GM12878 (cell line): ENCODE measurements at regions not wholly inside any gene's neighbourhood (a gene's known extent, or its start where the extent isn't known, plus 50 kb on each side); places are given as distances from the start of the nearest gene placed in this dataset.

Experiments
- ATAC-seq: fragments of 200-7000 bp; cut with Tn5 transposase; 3 replicates; pipeline ENCODE4 v1.9.1; 2020; ENCODE audit warnings: mild to moderate bottlenecking, moderate library complexity
- BruUV-seq: library from RNA; stranded (reverse); fragments of 400-500 nt; replicated peaks from 2 replicates; lab custom pipeline; 2021; lab: Mats Ljungman, UMichigan
- CTCF ChIA-PET: fragments of 300-600 bp; sonication (Branson Sonifier 250); formaldehyde crosslinking; extraction: SDS; loops from one replicate; lab custom pipeline; 2021; ENCODE audit warnings: inconsistent platforms; lab: Yijun Ruan, JAX
- POLR2A ChIA-PET: fragments of 350-600 bp; formaldehyde crosslinking; extraction: SDS; loops from one replicate; lab custom pipeline; 2021; ENCODE audit warnings: inconsistent platforms; lab: Charles Lee
- RAD21 ChIA-PET: fragments of 300-600 bp; sonication (Branson Sonifier 250); formaldehyde crosslinking; loops from one replicate; lab custom pipeline; 2023; ENCODE audit warnings: antibody characterized with exemption; ENCODE audit not compliant: unreplicated experiment; lab: Charles Lee
- SMC1A ChIA-PET: fragments of 300-600 bp; sonication (Branson Sonifier 250); formaldehyde crosslinking; loops from one replicate; lab custom pipeline; 2023; ENCODE audit not compliant: unreplicated experiment, uncharacterized antibody; lab: Charles Lee
- DNase-seq: peaks from one replicate; pipeline ENCODE4 v3.0.0-alpha.2; 2011; ENCODE audit warnings: low read depth, low spot score
- FAIRE-seq: peaks from 3 replicates; lab custom pipeline; 2011; peaks lifted over from hg19 to GRCh38; lab: Jason Lieb, UNC
- H2AFZ ChIP-seq: 2 replicates; pipeline ENCODE4 v1.6.0; 2011; ENCODE audit warnings: low read depth, low read length, control low read depth; ENCODE audit not compliant: control insufficient read depth
- H3K27ac ChIP-seq: 2 replicates; pipeline ENCODE4 v1.5.1; 2011; ENCODE audit warnings: control low read depth; ENCODE audit not compliant: control insufficient read depth, insufficient read depth
- H3K27me3 ChIP-seq, 2 experiments: replicated peaks in 1 of 2; 2 replicates each; pipeline versions ENCODE4 v1.6.0 to v1.6.1; 2011; ENCODE audit warnings: low read length in 1 of 2; ENCODE audit not compliant: control insufficient read depth in 2 of 2, insufficient read depth in 2 of 2
- H3K36me3 ChIP-seq, 2 experiments: 2 replicates each; pipeline ENCODE4 v1.5.1; 2011; ENCODE audit warnings: low read length in 1 of 2; ENCODE audit not compliant: control insufficient read depth in 2 of 2, insufficient read depth in 2 of 2
- H3K4me1 ChIP-seq: 2 replicates; pipeline ENCODE4 v1.6.1; 2011; ENCODE audit warnings: mild to moderate bottlenecking, low read length, moderate library complexity, mixed read lengths; ENCODE audit not compliant: control insufficient read depth, insufficient read depth
- H3K4me2 ChIP-seq: 2 replicates; pipeline ENCODE4 v1.6.0; 2011; ENCODE audit warnings: control low read depth; ENCODE audit not compliant: control insufficient read depth, insufficient read depth
- H3K4me3 ChIP-seq: fragments of 200-600 bp; sonication (generic); 2 replicates; pipeline ENCODE4 v1.5.1; 2016
- H3K79me2 ChIP-seq: 2 replicates; pipeline ENCODE4 v1.6.0; 2011; ENCODE audit warnings: low read length; ENCODE audit not compliant: control insufficient read depth, insufficient read depth
- H3K9ac ChIP-seq: 2 replicates; pipeline ENCODE4 v1.8.0; 2011; ENCODE audit warnings: low read length, control low read depth, mixed read lengths; ENCODE audit not compliant: control insufficient read depth, insufficient read depth
- H3K9me3 ChIP-seq: replicated peaks from 3 replicates; pipeline ENCODE4 v1.5.1; 2011; ENCODE audit warnings: mild to moderate bottlenecking, low read length; ENCODE audit not compliant: control insufficient read depth, insufficient read depth
- H4K20me1 ChIP-seq: 2 replicates; pipeline ENCODE4 v1.6.0; 2011; ENCODE audit not compliant: control insufficient read depth, insufficient read depth
- ATF3 ChIP-seq: IDR thresholded peaks from 2 replicates; pipeline ENCODE4 v1.6.1; 2011; ENCODE audit warnings: low read depth, mild to moderate bottlenecking, low read length, moderate library complexity, borderline replicate concordance; ENCODE audit errors: extremely low read depth
- CTCF ChIP-seq, 3 experiments: IDR thresholded peaks in 2 of 3; conservative IDR thresholded peaks in 1 of 3; 2 replicates each; pipeline ENCODE4 v1.5.1; 2011; ENCODE audit warnings: low read depth in 3 of 3, low read length in 3 of 3, mild to moderate bottlenecking in 3 of 3, control low read depth in 2 of 3, moderate library complexity in 2 of 3, inconsistent platforms in 1 of 3, mixed read lengths in 1 of 3; ENCODE audit not compliant: control insufficient read depth in 2 of 3, insufficient read depth in 1 of 3; ENCODE audit errors: extremely low read depth in 1 of 3
- ETV6 ChIP-seq, 2 experiments: fragments of 450-650 bp in 1 of 2; IDR thresholded peaks in 1 of 2; conservative IDR thresholded peaks in 1 of 2; 2 replicates each; pipeline ENCODE4 v1.6.1; 2014; ENCODE audit warnings: antibody characterized with exemption in 1 of 2, borderline replicate concordance in 1 of 2, low read depth in 1 of 2, mild to moderate bottlenecking in 1 of 2, moderate library complexity in 1 of 2
- IKZF2 ChIP-seq, 2 experiments: fragments of 450-650 bp; IDR thresholded peaks; 2 replicates each; pipeline ENCODE4 v1.6.1; 2017; ENCODE audit warnings: mild to moderate bottlenecking in 2 of 2, moderate library complexity in 2 of 2
- NBN ChIP-seq: fragments of 450-650 bp; IDR thresholded peaks from 2 replicates; pipeline ENCODE4 v1.6.1; 2016
- NRF1 ChIP-seq: conservative IDR thresholded peaks from 2 replicates; pipeline ENCODE4 v1.6.1; 2011; ENCODE audit warnings: mild to moderate bottlenecking, low read depth, low read length, improper control_type of control experiment
- SMARCA5 ChIP-seq: fragments of 450-650 bp; IDR thresholded peaks from 2 replicates; pipeline ENCODE4 v1.6.1; 2017; ENCODE audit warnings: mild to moderate bottlenecking
- SREBF1 ChIP-seq: IDR thresholded peaks from 2 replicates; pipeline ENCODE4 v1.6.1; 2012; ENCODE audit warnings: mild to moderate bottlenecking, low read length
- WGBS: methylation state at CpG from one replicate; pipeline ENCODE4 v1.1.6; 2016; ENCODE audit warnings: low lambda C conversion rate; ENCODE audit not compliant: insufficient replicate concordance, insufficient coverage; ENCODE audit errors: missing lambda C conversion rate; 5-methylcytosine and 5-hydroxymethylcytosine counted together
- in situ Hi-C: fragments of 300-500 bp; cut with MboI; formaldehyde crosslinking; loops from 9 replicates; pipeline ENCODE4 v1.14.3; 2018; ENCODE audit warnings: mixed read lengths
- intact Hi-C: fragments of 100-400 bp; cut with micrococcal nuclease; formaldehyde crosslinking; loops from one replicate; pipeline ENCODE4 v1.14.2; 2022; ENCODE audit not compliant: unreplicated experiment
- TF ChIP-seq, protein P1 (sequence below): fragments of 450-650 bp; IDR thresholded peaks from 2 replicates; pipeline ENCODE4 v1.6.1; 2017; ENCODE audit warnings: mild to moderate bottlenecking, low read depth, inconsistent platforms; ENCODE audit not compliant: poor library complexity, severe bottlenecking

DNA sequence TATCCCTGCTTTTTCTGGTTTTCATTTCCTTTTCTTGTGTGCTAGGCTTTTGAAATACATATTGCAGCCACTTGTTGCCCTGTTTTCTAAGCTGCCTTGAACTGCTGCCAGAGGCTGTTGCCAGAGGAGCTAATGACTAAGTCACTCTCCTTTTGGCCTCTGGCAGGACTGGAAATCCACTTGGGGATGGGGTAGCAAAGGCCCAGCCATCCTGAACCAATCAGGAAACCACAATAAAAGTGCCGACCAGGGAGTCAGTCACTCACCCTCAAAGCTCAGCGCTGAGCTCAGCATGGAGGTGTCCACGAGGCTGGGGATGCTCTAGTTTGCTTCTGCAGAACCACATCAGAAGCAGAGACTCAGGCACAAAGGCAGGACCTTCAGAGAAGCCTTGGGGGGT, 813.0 kb downstream of the DHX35 start:
- no peak overlapping the region for H3K4me3 ChIP-seq
- no peaks in the 10 kb centered on the region; the same call in 2 of the 3 replicates for H3K9me3 ChIP-seq
- H3K9ac ChIP-seq = no peak overlapping the region
- no peak for TF ChIP-seq ETV6 (conservative IDR thresholded peaks at IDR 0.05 in 1 of 2, IDR thresholded peaks at IDR 0.05 in 1 of 2; ENCODE audit: borderline replicate concordance in 1 of 2, low read depth in 1 of 2)
- no peak for TF ChIP-seq NRF1
- TF ChIP-seq NBN = no peak
- TF ChIP-seq ATF3 = no peak
- TF ChIP-seq, all 136 proteins: peak for 0
- in situ Hi-C loops = no loop called here
- no peaks in the 10 kb centered on the region for H3K4me1 ChIP-seq
- CTCF ChIA-PET = interaction anchor here (1.0 to 1.7 kb wide), 2 partner anchors 37 to 99 kb away, joined by 4 to 6 read pairs; no protein-coding TSS in a partner anchor
- no peak overlapping the region for H2AFZ ChIP-seq
- no peaks in the 10 kb centered on the region for H3K36me3 ChIP-seq
- ATAC-seq (no peak), FAIRE-seq (no peak), DNase-seq (no peak)
- no TSS peak for BruUV-seq
- intact Hi-C loops = loop anchor here (10.0 kb wide), 1 partner anchor 100 kb away; no protein-coding TSS in a partner anchor
- H4K20me1 ChIP-seq = no peaks in the 10 kb centered on the region
- H3K27me3 ChIP-seq = no peaks in the 10 kb centered on the region
- no peak overlapping the region for H3K27ac ChIP-seq
- WGBS = 31% methylated on average over 2 of the region's 3 CpGs
- H3K4me2 ChIP-seq = no peak overlapping the region
- POLR2A ChIA-PET = no interaction called here
- SMC1A ChIA-PET = interaction anchor here (1.3 to 4.4 kb wide), 3 partner anchors 11 to 99 kb away, joined by 3 to 18 read pairs (median 10); no protein-coding TSS in a partner anchor
- RAD21 ChIA-PET = interaction anchor here (1.0 to 1.8 kb wide), 3 partner anchors 23 to 99 kb away, joined by 3 to 7 read pairs (median 4); no protein-coding TSS in a partner anchor
- no peaks in the 10 kb centered on the region for H3K79me2 ChIP-seq

GRCh38 chr20:39773380-39774000, 811.3 kb downstream of the DHX35 start:
- no TSS peak for BruUV-seq
- no peak overlapping the region for H3K27ac ChIP-seq
- in situ Hi-C loops (no loop called here), intact Hi-C loops (loop anchor here (10.0 kb wide), 1 partner anchor 101 kb away; no protein-coding TSS in a partner anchor)
- H3K4me2 ChIP-seq = no peak overlapping the region
- ChIA-PET CTCF (interaction anchor here (0.8 to 1.3 kb wide), 2 partner anchors 75 to 100 kb away, joined by 4 read pairs; no protein-coding TSS in a partner anchor), SMC1A (interaction anchor here (1.0 to 4.4 kb wide), 2 partner anchors 21 to 100 kb away, joined by 3 to 18 read pairs; no protein-coding TSS in a partner anchor), POLR2A (no interaction called here), RAD21 (interaction anchor here (1.3 kb wide), 1 partner anchor 100 kb away, joined by 3 read pairs; no protein-coding TSS in a partner anchor)
- no peaks in the 10 kb centered on the region for H3K4me1 ChIP-seq
- no peak for ATAC-seq
- no peaks in the 10 kb centered on the region for H3K36me3 ChIP-seq
- TF ChIP-seq, protein P1, sequence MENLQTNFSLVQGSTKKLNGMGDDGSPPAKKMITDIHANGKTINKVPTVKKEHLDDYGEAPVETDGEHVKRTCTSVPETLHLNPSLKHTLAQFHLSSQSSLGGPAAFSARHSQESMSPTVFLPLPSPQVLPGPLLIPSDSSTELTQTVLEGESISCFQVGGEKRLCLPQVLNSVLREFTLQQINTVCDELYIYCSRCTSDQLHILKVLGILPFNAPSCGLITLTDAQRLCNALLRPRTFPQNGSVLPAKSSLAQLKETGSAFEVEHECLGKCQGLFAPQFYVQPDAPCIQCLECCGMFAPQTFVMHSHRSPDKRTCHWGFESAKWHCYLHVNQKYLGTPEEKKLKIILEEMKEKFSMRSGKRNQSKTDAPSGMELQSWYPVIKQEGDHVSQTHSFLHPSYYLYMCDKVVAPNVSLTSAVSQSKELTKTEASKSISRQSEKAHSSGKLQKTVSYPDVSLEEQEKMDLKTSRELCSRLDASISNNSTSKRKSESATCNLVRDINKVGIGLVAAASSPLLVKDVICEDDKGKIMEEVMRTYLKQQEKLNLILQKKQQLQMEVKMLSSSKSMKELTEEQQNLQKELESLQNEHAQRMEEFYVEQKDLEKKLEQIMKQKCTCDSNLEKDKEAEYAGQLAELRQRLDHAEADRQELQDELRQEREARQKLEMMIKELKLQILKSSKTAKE = no peak
- TF ChIP-seq SMARCA5 (no peak), IKZF2 (IDR thresholded peaks at IDR 0.05) (no peak), SREBF1 (no peak), CTCF (IDR thresholded peaks at IDR 0.05 in 2 of 3, conservative IDR thresholded peaks at IDR 0.05 in 1 of 3; ENCODE audit: control insufficient read depth in 2 of 3, extremely low read depth in 1 of 3, insufficient read depth in 1 of 3, low read depth in 3 of 3, low read length in 3 of 3) (peak in 1 of 3 experiments; percentile 10; a peak in 1 of 6 replicates)
- H3K4me3 ChIP-seq = no peak overlapping the region
- H3K9me3 ChIP-seq = no peaks in the 10 kb centered on the region; the same call in 2 of the 3 replicates
- no peaks in the 10 kb centered on the region for H3K27me3 ChIP-seq
- H2AFZ ChIP-seq = no peak overlapping the region
- no peak for FAIRE-seq
- H3K79me2 ChIP-seq = no peaks in the 10 kb centered on the region
- WGBS = 96% methylated on average over 5 of the region's 5 CpGs
- DNase-seq = no peak
- H4K20me1 ChIP-seq = no peaks in the 10 kb centered on the region
- H3K9ac ChIP-seq = no peak overlapping the region
